ENCODE measurements at regions not wholly inside any gene's neighbourhood (a gene's known extent, or its start where the extent isn't known, plus 50 kb on each side); places are given as distances from the start of the nearest gene placed in this dataset.
"Not testable (repeated sequence)": the region's sequence is repeated elsewhere in the genome, so short reads cannot be mapped to it uniquely, and the experiment has no call there.

DNA sequence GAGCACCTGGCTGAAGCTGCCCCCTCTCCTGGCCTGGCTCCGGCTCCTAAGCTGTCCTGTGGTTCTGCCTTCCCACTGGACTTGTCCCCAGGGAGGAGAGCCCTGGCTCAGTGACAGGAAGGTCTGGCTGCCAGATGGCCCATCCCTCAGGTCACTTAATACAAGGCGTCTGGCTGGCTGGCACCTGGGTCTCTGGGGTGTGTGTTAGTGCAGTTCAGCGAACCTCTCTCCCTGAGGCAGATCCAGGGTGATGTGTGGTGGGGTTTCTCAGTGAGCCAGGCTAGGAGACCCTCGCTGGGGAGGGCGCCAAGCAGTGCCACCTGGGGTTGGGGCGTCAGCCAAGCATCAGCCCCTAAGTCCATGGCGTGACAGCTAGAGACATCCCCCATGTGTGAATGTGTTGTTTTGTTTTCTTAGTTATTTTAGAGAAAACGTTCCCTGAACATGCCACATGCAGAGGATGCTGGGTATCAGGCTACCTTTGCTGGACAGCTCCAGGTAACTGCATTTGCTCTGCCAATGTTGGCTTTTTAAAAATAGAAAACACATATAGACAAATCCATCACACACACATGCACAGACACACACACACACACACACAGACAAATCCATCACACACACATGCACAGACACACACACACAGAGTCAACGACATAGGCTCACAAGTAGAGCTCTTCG, 56.4 kb upstream of the LRPAP1 start:
- DNase-seq = peak; percentile 75
- 0% methylated on average over 6 of the region's 10 CpGs for WGBS (ENCODE audit: low lambda C conversion rate)
- H3K9me3 ChIP-seq; H2AFZ ChIP-seq (ENCODE audit: low read depth); H3K36me3 ChIP-seq (replicated peaks in 1 of 2; ENCODE audit: control insufficient read depth in 1 of 2, insufficient read depth in 2 of 2, low read length in 1 of 2); H3K9me2 ChIP-seq; H3K79me2 ChIP-seq (ENCODE audit: insufficient read depth); H4K20me1 ChIP-seq (ENCODE audit: insufficient read depth); H3K9ac ChIP-seq; H3K4me2 ChIP-seq; POLR2A ChIA-PET; H3F3A ChIP-seq (replicated peaks; ENCODE audit: insufficient read depth); H3K27me3 ChIP-seq (ENCODE audit: insufficient read depth); CTCF ChIA-PET; H3K4me3 ChIP-seq (ENCODE audit: low read depth in 2 of 2, low read length in 1 of 2): not testable (repeated sequence)
- H3K27ac ChIP-seq (ENCODE audit: low read depth in 2 of 2, low read length in 1 of 2) = peak overlapping the region in 1 of 2 experiments; percentile 84; a peak in 2 of 4 replicates
- peaks cover 0 to 43% of the 10 kb centered on the region in 2 experiments; a peak in 1 of 4 replicates for H3K4me1 ChIP-seq (ENCODE audit: control insufficient read depth in 1 of 2, insufficient read depth in 2 of 2, low read depth in 1 of 2, low read length in 1 of 2)
- TF ChIP-seq RAD21 (IDR thresholded peaks at IDR 0.05; ENCODE audit: low read length) = 0 out of 2 replicates have a peak, but pooled peaks have one; percentile 5
- 0 out of 2 replicates have a peak, but pooled peaks have one; percentile 22 for TF ChIP-seq RCOR1 (IDR thresholded peaks at IDR 0.05; ENCODE audit: low read length)
- peak; percentile 55 for TF ChIP-seq GATA2 (CRISPR knock-in tag; IDR thresholded peaks at IDR 0.05)
- TF ChIP-seq EP300 (IDR thresholded peaks at IDR 0.05; ENCODE audit: borderline replicate concordance in 1 of 2, low read depth in 1 of 2, low read length in 1 of 2) = peak in 1 of 2 experiments; percentile 71; a peak in 2 of 4 replicates

DNA sequence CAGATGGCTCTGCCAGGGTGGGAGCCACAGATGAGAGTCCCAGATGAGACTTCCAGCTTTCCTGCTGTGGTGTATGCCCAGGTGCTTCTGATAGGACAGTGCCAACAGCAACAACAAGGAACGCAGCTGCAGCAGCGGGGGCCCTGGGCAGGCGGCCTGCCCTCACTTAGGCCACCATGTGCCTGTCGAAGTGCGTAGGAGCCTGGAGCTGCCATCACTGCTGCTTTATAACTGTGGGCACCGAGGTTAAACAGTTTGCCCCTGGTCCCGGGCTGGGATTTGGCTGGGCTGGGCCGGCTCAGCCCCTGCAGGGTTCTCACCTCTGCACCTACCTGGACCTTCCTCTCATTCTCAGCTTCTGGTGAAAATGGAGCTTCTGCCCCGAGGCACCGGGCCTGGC, 54.4 kb upstream of the LRPAP1 start:
- H4K20me1 ChIP-seq (ENCODE audit: insufficient read depth); H3K4me3 ChIP-seq (ENCODE audit: low read depth in 2 of 2, low read length in 1 of 2); DNase-seq; H3K36me3 ChIP-seq (replicated peaks in 1 of 2; ENCODE audit: control insufficient read depth in 1 of 2, insufficient read depth in 2 of 2, low read length in 1 of 2); POLR2A ChIA-PET; H3K9ac ChIP-seq; H3F3A ChIP-seq (replicated peaks; ENCODE audit: insufficient read depth); H3K9me3 ChIP-seq; H3K79me2 ChIP-seq (ENCODE audit: insufficient read depth); H3K9me2 ChIP-seq; H3K27me3 ChIP-seq (ENCODE audit: insufficient read depth); CTCF ChIA-PET; H2AFZ ChIP-seq (ENCODE audit: low read depth); H3K4me2 ChIP-seq: not testable (repeated sequence)
- 27% methylated on average over 6 of the region's 10 CpGs for WGBS (ENCODE audit: low lambda C conversion rate)
- H3K4me1 ChIP-seq (ENCODE audit: control insufficient read depth in 1 of 2, insufficient read depth in 2 of 2, low read depth in 1 of 2, low read length in 1 of 2) = peaks cover 0 to 46% of the 10 kb centered on the region in 2 experiments; a peak in 1 of 4 replicates
- peak overlapping the region in 1 of 2 experiments; percentile 24; a peak in 1 of 4 replicates for H3K27ac ChIP-seq (ENCODE audit: low read depth in 2 of 2, low read length in 1 of 2)

DNA sequence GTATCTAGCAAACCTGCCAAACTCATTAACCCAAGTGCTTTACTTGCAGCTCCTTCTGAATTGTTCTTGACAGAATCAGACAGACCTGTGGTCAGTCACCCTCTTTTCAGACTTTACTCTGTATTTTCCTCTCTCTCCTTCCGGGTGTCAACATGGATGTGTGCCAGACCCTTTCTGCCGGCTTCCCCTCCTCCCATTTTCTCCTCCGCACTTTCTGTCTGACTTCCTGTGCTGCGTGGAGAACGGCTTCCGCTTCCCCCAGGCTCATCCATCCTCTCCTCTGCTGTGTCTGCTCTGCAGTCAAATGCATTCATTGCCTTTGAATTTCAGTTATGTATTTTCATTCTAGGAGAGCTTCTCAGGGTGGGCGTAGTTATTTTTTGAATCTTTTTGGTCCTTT, 53.3 kb upstream of the LRPAP1 start:
- not testable (repeated sequence) for H3K9ac ChIP-seq

DNA sequence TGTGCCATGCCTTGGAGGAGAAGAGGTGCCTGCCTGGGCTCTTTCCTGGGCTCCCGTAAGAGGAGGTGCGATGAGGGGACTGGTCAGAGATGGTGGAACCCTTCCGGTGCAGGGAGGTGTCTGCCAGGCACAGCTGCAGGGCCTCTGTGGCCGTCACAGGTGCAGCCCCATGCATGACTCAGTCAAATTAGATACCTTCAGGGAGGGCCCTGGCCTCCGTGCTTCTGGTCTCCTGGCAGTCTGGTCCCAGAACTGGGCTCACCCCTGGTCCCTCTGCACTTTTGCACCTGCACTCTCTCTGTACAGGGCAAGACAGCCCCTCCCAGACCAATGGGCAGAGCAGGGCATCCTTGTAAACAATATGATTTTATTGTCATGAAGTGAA, 49.9 kb upstream of the LRPAP1 start:
- Histone ChIP-seq H3K9me2 (no peaks in the 10 kb centered on the region), H3K36me3 (replicated peaks in 1 of 2; ENCODE audit: control insufficient read depth in 1 of 2, insufficient read depth in 2 of 2, low read length in 1 of 2) (no peaks in the 10 kb centered on the region), H3K4me2 (no peak overlapping the region), H3K9me3 (no peaks in the 10 kb centered on the region), H3K79me2 (ENCODE audit: insufficient read depth) (no peaks in the 10 kb centered on the region), H3F3A (replicated peaks; ENCODE audit: insufficient read depth) (no peaks in the 10 kb centered on the region), H3K4me3 (ENCODE audit: low read depth in 2 of 2, low read length in 1 of 2) (no peak overlapping the region), H4K20me1 (ENCODE audit: insufficient read depth) (no peaks in the 10 kb centered on the region), H3K27ac (ENCODE audit: low read depth in 2 of 2, low read length in 1 of 2) (no peak overlapping the region), H3K27me3 (ENCODE audit: insufficient read depth) (no peaks in the 10 kb centered on the region), H3K4me1 (ENCODE audit: control insufficient read depth in 1 of 2, insufficient read depth in 2 of 2, low read depth in 1 of 2, low read length in 1 of 2) (peaks cover 0 to 23% of the 10 kb centered on the region in 2 experiments; a peak in 1 of 4 replicates), H2AFZ (ENCODE audit: low read depth) (no peak overlapping the region), H3K9ac (no peak overlapping the region)
- ChIA-PET CTCF (no interaction called here), POLR2A (no interaction called here)
- 0% methylated on average over 1 of the region's 5 CpGs for WGBS (ENCODE audit: low lambda C conversion rate)
- TF ChIP-seq SMC3 (IDR thresholded peaks at IDR 0.05; ENCODE audit: low read depth, low read length) (no peak), FOSL2 (IDR thresholded peaks at IDR 0.05; ENCODE audit: borderline replicate concordance, low read depth) (no peak), TCF12 (IDR thresholded peaks at IDR 0.05) (no peak), NFIC (IDR thresholded peaks at IDR 0.05; ENCODE audit: borderline replicate concordance) (no peak), POLR2AphosphoS5 (IDR thresholded peaks at IDR 0.05; ENCODE audit: low read depth, low read length) (no peak), FOXJ3 (CRISPR knock-in tag; IDR thresholded peaks at IDR 0.05) (no peak), EP300 (IDR thresholded peaks at IDR 0.05; ENCODE audit: borderline replicate concordance in 1 of 2, low read depth in 1 of 2, low read length in 1 of 2) (no peak), TAF1 (IDR thresholded peaks at IDR 0.05; ENCODE audit: borderline replicate concordance, low read depth, low read length) (no peak)
- no peak for DNase-seq

More for the DNA sequence above, 53.3 kb upstream of the LRPAP1 start:
- H3K4me1 ChIP-seq (ENCODE audit: control insufficient read depth in 1 of 2, insufficient read depth in 2 of 2, low read depth in 1 of 2, low read length in 1 of 2) = peaks cover 0 to 53% of the 10 kb centered on the region in 2 experiments; a peak in 1 of 4 replicates
- H3K27me3 ChIP-seq (ENCODE audit: insufficient read depth); H2AFZ ChIP-seq (ENCODE audit: low read depth); H3K4me3 ChIP-seq (ENCODE audit: low read depth in 2 of 2, low read length in 1 of 2); H4K20me1 ChIP-seq (ENCODE audit: insufficient read depth); H3K9me2 ChIP-seq; H3F3A ChIP-seq (replicated peaks; ENCODE audit: insufficient read depth); POLR2A ChIA-PET; H3K36me3 ChIP-seq (replicated peaks in 1 of 2; ENCODE audit: control insufficient read depth in 1 of 2, insufficient read depth in 2 of 2, low read length in 1 of 2); H3K79me2 ChIP-seq (ENCODE audit: insufficient read depth); H3K9me3 ChIP-seq; CTCF ChIA-PET; H3K4me2 ChIP-seq: not testable (repeated sequence)
- WGBS (ENCODE audit: low lambda C conversion rate) = 46% methylated on average over 7 of the region's 7 CpGs
- H3K27ac ChIP-seq (ENCODE audit: low read depth in 2 of 2, low read length in 1 of 2) = peak overlapping the region in 1 of 2 experiments; percentile 69; a peak in 2 of 4 replicates
- DNase-seq = peak; percentile 67
